ENCODE measurements at regions not wholly inside any gene's neighbourhood (a gene's known extent, or its start where the extent isn't known, plus 50 kb on each side); places are given as distances from the start of the nearest gene placed in this dataset.

GRCh38 chr9:28584542-28584941 is 1011.3 kb upstream of the C9orf72 start:
- Mint-ChIP-seq H3K4me1 (no peaks in the 10 kb centered on the region), H3K4me3 (no peak overlapping the region), H3K27me3 (no peaks in the 10 kb centered on the region), H3K36me3 (no peaks in the 10 kb centered on the region), H3K9me3 (peaks cover 0 to 18% (median 8%) of the 10 kb centered on the region in 8 donors), H3K27ac (no peak overlapping the region)
- POLR2A ChIA-PET (ENCODE audit: partially characterized antibody), result no interaction called here
- H3K9me3 ChIP-seq (ENCODE audit: control insufficient read depth in 1 of 2, low read length in 2 of 2), result no peaks in the 10 kb centered on the region
- no peak for DNase-seq
- no peaks in the 10 kb centered on the region for H3K27me3 ChIP-seq (ENCODE audit: insufficient read depth, low read length)
- CTCF ChIA-PET (ENCODE audit: partially characterized antibody), result interaction anchor here (0.6 kb wide), 1 partner anchor 861 kb away, joined by 3 read pairs; no protein-coding TSS in a partner anchor
- H3K36me3 ChIP-seq (ENCODE audit: insufficient read depth, low read length), result no peaks in the 10 kb centered on the region
- H3K4me1 ChIP-seq (ENCODE audit: insufficient read depth, low read length), result no peaks in the 10 kb centered on the region
- no peak overlapping the region for H3K4me3 ChIP-seq (ENCODE audit: low read length in 2 of 2)
- intact Hi-C loops (cut with micrococcal nuclease), result no loop called here
- no peak overlapping the region for H3K27ac ChIP-seq (ENCODE audit: low read depth, low read length)

DNA sequence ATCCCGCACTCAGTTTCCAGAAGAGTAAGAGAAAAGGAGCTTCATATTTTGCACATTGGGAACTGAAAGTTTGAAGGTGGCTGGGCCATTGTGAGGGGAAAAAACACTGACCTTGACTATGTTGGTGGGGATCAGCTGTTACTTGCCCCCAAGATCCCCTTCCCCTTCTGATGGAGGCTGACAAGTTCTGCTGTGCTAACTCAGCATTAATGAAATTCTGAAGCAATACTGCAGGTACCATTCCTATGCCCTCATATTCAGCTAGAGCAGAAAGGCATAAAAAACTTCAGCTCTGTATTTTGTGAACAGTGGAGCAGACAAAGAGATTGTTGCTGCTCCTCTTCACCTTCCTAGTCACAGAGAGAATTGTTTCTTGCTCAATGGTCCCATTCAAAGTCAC is 1013.8 kb upstream of the C9orf72 start:
- Histone ChIP-seq H3K27ac (ENCODE audit: low read depth, low read length) (no peak overlapping the region), H3K27me3 (ENCODE audit: insufficient read depth, low read length) (no peaks in the 10 kb centered on the region), H3K9me3 (ENCODE audit: control insufficient read depth in 1 of 2, low read length in 2 of 2) (no peaks in the 10 kb centered on the region), H3K36me3 (ENCODE audit: insufficient read depth, low read length) (no peaks in the 10 kb centered on the region), H3K4me3 (ENCODE audit: low read length in 2 of 2) (no peak overlapping the region), H3K4me1 (ENCODE audit: insufficient read depth, low read length) (no peaks in the 10 kb centered on the region)
- no peaks in the 10 kb centered on the region for H3K4me1 Mint-ChIP-seq
- no peak overlapping the region for H3K4me3 Mint-ChIP-seq
- intact Hi-C loops (cut with micrococcal nuclease), result no loop called here
- ChIA-PET POLR2A (ENCODE audit: partially characterized antibody) (no interaction called here), CTCF (ENCODE audit: partially characterized antibody) (no interaction called here)
- no peaks in the 10 kb centered on the region for H3K36me3 Mint-ChIP-seq
- H3K27ac Mint-ChIP-seq, result no peak overlapping the region
- H3K27me3 Mint-ChIP-seq, result no peaks in the 10 kb centered on the region
- peaks cover 0 to 18% (median 8%) of the 10 kb centered on the region in 8 donors for H3K9me3 Mint-ChIP-seq
- no peak for DNase-seq

DNA sequence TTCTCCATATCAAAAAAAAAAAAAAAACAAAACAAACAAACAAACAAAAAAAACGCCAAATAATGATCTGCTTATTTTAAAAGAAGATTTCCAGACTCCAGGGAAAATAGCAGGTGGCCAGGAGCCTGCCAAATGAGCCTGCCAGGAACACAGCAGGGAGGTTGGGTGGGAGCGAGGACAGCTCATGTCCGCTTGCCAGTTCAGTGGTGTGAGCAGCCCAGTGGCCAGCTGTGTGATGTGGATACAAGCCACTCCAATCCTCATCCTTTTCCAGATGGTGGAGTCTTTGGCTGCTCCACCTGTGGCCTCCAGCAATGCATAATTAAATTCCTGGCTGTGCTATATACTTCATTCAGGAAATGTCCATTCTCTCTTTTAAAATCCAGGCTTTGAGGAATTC is 1025.1 kb upstream of the C9orf72 start:
- no peaks in the 10 kb centered on the region for H3K4me1 Mint-ChIP-seq
- intact Hi-C loops (cut with micrococcal nuclease), result no loop called here
- no peak overlapping the region for H3K27ac Mint-ChIP-seq

GRCh38 chr9:28600226-28600625 is 1026.9 kb upstream of the C9orf72 start:
- no peaks in the 10 kb centered on the region for H3K9me3 ChIP-seq (ENCODE audit: control insufficient read depth in 1 of 2, low read length in 2 of 2)
- intact Hi-C loops (cut with micrococcal nuclease), result no loop called here
- H3K27ac ChIP-seq (ENCODE audit: low read depth, low read length), result no peak overlapping the region
- H3K4me1 ChIP-seq (ENCODE audit: insufficient read depth, low read length), result no peaks in the 10 kb centered on the region
- POLR2A ChIA-PET (ENCODE audit: partially characterized antibody), result no interaction called here
- H3K4me1 Mint-ChIP-seq, result no peaks in the 10 kb centered on the region
- CTCF ChIA-PET (ENCODE audit: partially characterized antibody), result no interaction called here
- H3K27me3 Mint-ChIP-seq, result no peaks in the 10 kb centered on the region
- H3K4me3 ChIP-seq (ENCODE audit: low read length in 2 of 2), result no peak overlapping the region
- no peak overlapping the region for H3K4me3 Mint-ChIP-seq
- H3K36me3 ChIP-seq (ENCODE audit: insufficient read depth, low read length), result no peaks in the 10 kb centered on the region
- H3K27ac Mint-ChIP-seq, result no peak overlapping the region
- H3K27me3 ChIP-seq (ENCODE audit: insufficient read depth, low read length), result no peaks in the 10 kb centered on the region
- peaks cover 0 to 3% (median 0%) of the 10 kb centered on the region in 8 donors for H3K9me3 Mint-ChIP-seq
- no peak for DNase-seq
- H3K36me3 Mint-ChIP-seq, result no peaks in the 10 kb centered on the region

More for the DNA sequence above, 1025.1 kb upstream of the C9orf72 start:
- DNase-seq, result no peak
- Histone ChIP-seq H3K4me3 (ENCODE audit: low read length in 2 of 2) (no peak overlapping the region), H3K27me3 (ENCODE audit: insufficient read depth, low read length) (no peaks in the 10 kb centered on the region), H3K27ac (ENCODE audit: low read depth, low read length) (no peak overlapping the region), H3K4me1 (ENCODE audit: insufficient read depth, low read length) (no peaks in the 10 kb centered on the region), H3K36me3 (ENCODE audit: insufficient read depth, low read length) (no peaks in the 10 kb centered on the region), H3K9me3 (ENCODE audit: control insufficient read depth in 1 of 2, low read length in 2 of 2) (no peaks in the 10 kb centered on the region)
- Mint-ChIP-seq H3K9me3 (no peaks in the 10 kb centered on the region), H3K36me3 (no peaks in the 10 kb centered on the region), H3K27me3 (no peaks in the 10 kb centered on the region), H3K4me3 (no peak overlapping the region)
- CTCF ChIA-PET (ENCODE audit: partially characterized antibody), result no interaction called here
- POLR2A ChIA-PET (ENCODE audit: partially characterized antibody), result no interaction called here

DNA sequence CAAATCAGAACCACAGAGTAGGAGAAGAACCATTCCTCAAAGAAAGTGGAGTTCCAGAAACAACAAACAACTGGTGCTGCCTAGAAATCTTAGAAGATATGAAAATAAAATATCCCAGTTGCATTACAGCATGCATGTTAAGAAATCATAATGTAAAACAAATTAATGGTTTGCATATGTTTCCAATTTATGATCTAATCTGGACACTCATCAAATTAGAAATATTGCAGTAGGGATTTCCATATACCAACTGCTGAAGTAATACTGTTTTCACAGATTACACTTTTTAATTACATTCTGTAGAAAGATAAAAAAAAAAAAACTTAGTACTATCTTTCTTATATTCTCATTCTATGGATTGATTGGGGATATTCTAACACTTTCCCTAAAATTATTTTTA is 1034.6 kb upstream of the C9orf72 start:
- no peak for DNase-seq
- no peaks in the 10 kb centered on the region for H3K9me3 ChIP-seq (ENCODE audit: control insufficient read depth in 1 of 2, low read length in 2 of 2)
- POLR2A ChIA-PET (ENCODE audit: partially characterized antibody), result no interaction called here
- no peak overlapping the region for H3K27ac ChIP-seq (ENCODE audit: low read depth, low read length)
- Mint-ChIP-seq H3K4me3 (no peak overlapping the region), H3K4me1 (no peaks in the 10 kb centered on the region), H3K36me3 (no peaks in the 10 kb centered on the region), H3K27ac (no peak overlapping the region), H3K27me3 (no peaks in the 10 kb centered on the region), H3K9me3 (peaks cover 0 to 6% (median under 1%) of the 10 kb centered on the region in 8 donors)
- H3K36me3 ChIP-seq (ENCODE audit: insufficient read depth, low read length), result no peaks in the 10 kb centered on the region
- H3K4me3 ChIP-seq (ENCODE audit: low read length in 2 of 2), result no peak overlapping the region
- CTCF ChIA-PET (ENCODE audit: partially characterized antibody), result no interaction called here
- H3K27me3 ChIP-seq (ENCODE audit: insufficient read depth, low read length), result no peaks in the 10 kb centered on the region
- no peaks in the 10 kb centered on the region for H3K4me1 ChIP-seq (ENCODE audit: insufficient read depth, low read length)
- intact Hi-C loops (cut with micrococcal nuclease), result no loop called here

GRCh38 chr9:28610339-28610738 is 1037.1 kb upstream of the C9orf72 start:
- Mint-ChIP-seq H3K4me3 (no peak overlapping the region), H3K4me1 (no peaks in the 10 kb centered on the region), H3K27me3 (no peaks in the 10 kb centered on the region), H3K36me3 (no peaks in the 10 kb centered on the region), H3K9me3 (peaks cover 0 to 5% (median 2%) of the 10 kb centered on the region in 8 donors), H3K27ac (no peak overlapping the region)
- H3K9me3 ChIP-seq (ENCODE audit: control insufficient read depth in 1 of 2, low read length in 2 of 2), result no peaks in the 10 kb centered on the region
- H3K4me3 ChIP-seq (ENCODE audit: low read length in 2 of 2), result no peak overlapping the region
- intact Hi-C loops (cut with micrococcal nuclease), result no loop called here
- DNase-seq, result no peak
- no peaks in the 10 kb centered on the region for H3K27me3 ChIP-seq (ENCODE audit: insufficient read depth, low read length)
- ChIA-PET CTCF (ENCODE audit: partially characterized antibody) (no interaction called here), POLR2A (ENCODE audit: partially characterized antibody) (no interaction called here)
- H3K36me3 ChIP-seq (ENCODE audit: insufficient read depth, low read length), result no peaks in the 10 kb centered on the region
- H3K27ac ChIP-seq (ENCODE audit: low read depth, low read length), result no peak overlapping the region
- no peaks in the 10 kb centered on the region for H3K4me1 ChIP-seq (ENCODE audit: insufficient read depth, low read length)

- Histone ChIP-seq H3K4me1 (ENCODE audit: insufficient read depth, low read length) (no peaks in the 10 kb centered on the region), H3K27me3 (ENCODE audit: insufficient read depth, low read length) (no peaks in the 10 kb centered on the region), H3K27ac (ENCODE audit: low read depth, low read length) (no peak overlapping the region), H3K4me3 (ENCODE audit: low read length in 2 of 2) (no peak overlapping the region), H3K36me3 (ENCODE audit: insufficient read depth, low read length) (no peaks in the 10 kb centered on the region), H3K9me3 (ENCODE audit: control insufficient read depth in 1 of 2, low read length in 2 of 2) (no peaks in the 10 kb centered on the region)
- ChIA-PET POLR2A (ENCODE audit: partially characterized antibody) (no interaction called here), CTCF (ENCODE audit: partially characterized antibody) (no interaction called here)
- no peaks in the 10 kb centered on the region for H3K36me3 Mint-ChIP-seq
- no peaks in the 10 kb centered on the region for H3K4me1 Mint-ChIP-seq
- intact Hi-C loops (cut with micrococcal nuclease), result loop anchor here (5.0 kb wide), 1 partner anchor 1521 kb away; no protein-coding TSS in a partner anchor
- H3K27me3 Mint-ChIP-seq, result no peaks in the 10 kb centered on the region
- no peak overlapping the region for H3K4me3 Mint-ChIP-seq
- no peak for DNase-seq
- H3K27ac Mint-ChIP-seq, result no peak overlapping the region
- peaks cover 0 to 5% (median 2%) of the 10 kb centered on the region in 8 donors for H3K9me3 Mint-ChIP-seq
Measured at GRCh38 chr9:28616310-28616709, 1043.0 kb upstream of the C9orf72 start.

DNA sequence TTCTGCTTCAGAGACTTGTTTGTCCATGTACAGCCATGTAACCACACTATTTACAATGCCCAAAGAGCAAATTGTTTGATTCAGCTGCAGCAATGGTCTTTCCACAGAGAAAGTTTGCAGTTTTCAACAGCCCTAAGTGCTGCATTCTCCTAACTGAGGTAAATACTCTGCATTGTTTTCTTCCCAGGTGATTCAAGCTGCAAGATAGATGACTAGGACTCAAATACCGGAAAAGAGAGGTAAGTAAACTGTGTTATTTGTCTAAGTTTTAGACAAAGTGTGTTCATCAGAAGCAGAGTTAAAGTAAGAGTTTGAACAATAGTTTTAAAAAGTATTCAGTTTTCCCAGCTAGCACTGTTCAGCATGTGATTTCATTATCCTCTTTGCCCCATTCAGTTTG is 1046.7 kb upstream of the C9orf72 start:
- CTCF ChIA-PET (ENCODE audit: partially characterized antibody), result no interaction called here
- no peaks in the 10 kb centered on the region for H3K36me3 ChIP-seq (ENCODE audit: insufficient read depth, low read length)
- intact Hi-C loops (cut with micrococcal nuclease), result no loop called here
- no peaks in the 10 kb centered on the region for H3K36me3 Mint-ChIP-seq
- H3K4me3 Mint-ChIP-seq, result no peak overlapping the region
- H3K4me1 Mint-ChIP-seq, result no peaks in the 10 kb centered on the region
- POLR2A ChIA-PET (ENCODE audit: partially characterized antibody), result no interaction called here
- no peak for DNase-seq
- no peak overlapping the region for H3K27ac Mint-ChIP-seq
- H3K27me3 ChIP-seq (ENCODE audit: insufficient read depth, low read length), result no peaks in the 10 kb centered on the region
- peaks cover 0 to 5% (median 0%) of the 10 kb centered on the region in 8 donors for H3K9me3 Mint-ChIP-seq
- H3K4me3 ChIP-seq (ENCODE audit: low read length in 2 of 2), result no peak overlapping the region
- H3K27me3 Mint-ChIP-seq, result no peaks in the 10 kb centered on the region
- no peaks in the 10 kb centered on the region for H3K9me3 ChIP-seq (ENCODE audit: control insufficient read depth in 1 of 2, low read length in 2 of 2)
- H3K27ac ChIP-seq (ENCODE audit: low read depth, low read length), result no peak overlapping the region
- no peaks in the 10 kb centered on the region for H3K4me1 ChIP-seq (ENCODE audit: insufficient read depth, low read length)

Measured in CD4-positive, alpha-beta memory T cell (primary cell).